ENCODE measurements at regions not wholly inside any gene's neighbourhood (a gene's known extent, or its start where the extent isn't known, plus 50 kb on each side); places are given as distances from the start of the nearest gene placed in this dataset.

DNA sequence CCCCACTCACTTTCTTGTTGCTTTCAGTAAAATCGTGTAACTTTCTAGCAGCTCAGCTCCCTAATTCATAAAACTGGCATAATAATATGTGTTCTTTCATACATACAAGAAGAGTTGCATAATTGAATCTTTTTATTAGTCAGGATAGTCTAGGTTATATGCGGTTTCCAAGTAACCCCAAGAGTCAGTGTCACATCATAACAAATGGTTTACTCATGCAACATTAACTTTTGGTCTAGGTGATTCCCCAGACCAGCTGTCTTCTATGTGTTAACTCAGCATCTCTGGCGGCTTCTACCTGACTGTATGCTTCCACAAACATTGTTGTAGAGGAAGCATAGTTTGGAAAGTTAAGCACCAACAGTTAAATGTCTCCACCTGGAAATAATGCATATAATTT is 1000.4 kb downstream of the CDH11 start:
- intact Hi-C loops (cut with micrococcal nuclease; ENCODE audit: unreplicated experiment), result no loop called here
- no TSS peak for BruUV-seq (replicated peaks)
- Mint-ChIP-seq H3K9me3 (ENCODE audit: unreplicated experiment) (no peaks in the 10 kb centered on the region), H3K27me3 (ENCODE audit: insufficient read depth, unreplicated experiment) (no peaks in the 10 kb centered on the region), H3K4me1 (ENCODE audit: low read depth, unreplicated experiment) (no peaks in the 10 kb centered on the region), H3K4me3 (ENCODE audit: unreplicated experiment) (no peak overlapping the region), H3K36me3 (ENCODE audit: insufficient read depth, unreplicated experiment) (no peaks in the 10 kb centered on the region), H3K27ac (ENCODE audit: unreplicated experiment) (no peak overlapping the region)
- H3K9me3 ChIP-seq, result no peaks in the 10 kb centered on the region
- ChIA-PET POLR2A (no interaction called here), CTCF (no interaction called here)
- no peaks in the 10 kb centered on the region for H3K27me3 ChIP-seq (replicated peaks; ENCODE audit: control insufficient read depth, insufficient read depth, low read length)
- H3K4me3 ChIP-seq (ENCODE audit: low read depth, low read length), result no peak overlapping the region
- no peaks in the 10 kb centered on the region for H3K36me3 ChIP-seq (ENCODE audit: control insufficient read depth, insufficient read depth, low read length)
- TF ChIP-seq, protein P1, sequence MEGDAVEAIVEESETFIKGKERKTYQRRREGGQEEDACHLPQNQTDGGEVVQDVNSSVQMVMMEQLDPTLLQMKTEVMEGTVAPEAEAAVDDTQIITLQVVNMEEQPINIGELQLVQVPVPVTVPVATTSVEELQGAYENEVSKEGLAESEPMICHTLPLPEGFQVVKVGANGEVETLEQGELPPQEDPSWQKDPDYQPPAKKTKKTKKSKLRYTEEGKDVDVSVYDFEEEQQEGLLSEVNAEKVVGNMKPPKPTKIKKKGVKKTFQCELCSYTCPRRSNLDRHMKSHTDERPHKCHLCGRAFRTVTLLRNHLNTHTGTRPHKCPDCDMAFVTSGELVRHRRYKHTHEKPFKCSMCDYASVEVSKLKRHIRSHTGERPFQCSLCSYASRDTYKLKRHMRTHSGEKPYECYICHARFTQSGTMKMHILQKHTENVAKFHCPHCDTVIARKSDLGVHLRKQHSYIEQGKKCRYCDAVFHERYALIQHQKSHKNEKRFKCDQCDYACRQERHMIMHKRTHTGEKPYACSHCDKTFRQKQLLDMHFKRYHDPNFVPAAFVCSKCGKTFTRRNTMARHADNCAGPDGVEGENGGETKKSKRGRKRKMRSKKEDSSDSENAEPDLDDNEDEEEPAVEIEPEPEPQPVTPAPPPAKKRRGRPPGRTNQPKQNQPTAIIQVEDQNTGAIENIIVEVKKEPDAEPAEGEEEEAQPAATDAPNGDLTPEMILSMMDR (IDR thresholded peaks at IDR 0.05; ENCODE audit: insufficient read depth in 1 of 2, low read depth in 1 of 2, low read length in 1 of 2, severe bottlenecking in 1 of 2, unreplicated experiment in 1 of 2), result no peak
- DNase-seq, result no peak
- H3K4me1 ChIP-seq, result no peaks in the 10 kb centered on the region

DNA sequence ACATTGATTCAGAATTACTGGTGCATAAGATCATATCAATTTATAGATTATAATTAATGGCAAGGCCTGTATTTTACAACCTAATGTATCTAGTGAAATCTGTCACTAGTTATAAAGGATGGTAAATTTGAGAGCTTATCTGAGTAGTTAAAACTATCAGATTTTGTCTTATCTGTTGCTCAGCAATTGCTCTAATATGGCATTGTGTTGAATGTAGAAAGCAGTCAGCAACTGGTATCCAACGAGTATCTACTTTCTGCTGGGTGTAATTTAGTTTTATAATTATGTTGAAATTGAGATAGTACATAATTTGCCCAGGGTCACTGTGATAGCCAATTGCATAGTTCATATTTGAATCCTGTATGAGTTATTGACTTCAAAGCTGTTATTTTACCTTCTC is 1005.7 kb downstream of the CDH11 start:
- H3K4me3 ChIP-seq (ENCODE audit: low read depth, low read length), result no peak overlapping the region
- H3K4me1 Mint-ChIP-seq (ENCODE audit: low read depth, unreplicated experiment), result no peaks in the 10 kb centered on the region
- intact Hi-C loops (cut with micrococcal nuclease; ENCODE audit: unreplicated experiment), result no loop called here
- H3K4me3 Mint-ChIP-seq (ENCODE audit: unreplicated experiment), result no peak overlapping the region
- H3K27me3 ChIP-seq (replicated peaks; ENCODE audit: control insufficient read depth, insufficient read depth, low read length), result no peaks in the 10 kb centered on the region
- H3K36me3 ChIP-seq (ENCODE audit: control insufficient read depth, insufficient read depth, low read length), result no peaks in the 10 kb centered on the region
- H3K9me3 Mint-ChIP-seq (ENCODE audit: unreplicated experiment), result no peaks in the 10 kb centered on the region
- no peak overlapping the region for H3K27ac Mint-ChIP-seq (ENCODE audit: unreplicated experiment)
- no peak for DNase-seq
- H3K36me3 Mint-ChIP-seq (ENCODE audit: insufficient read depth, unreplicated experiment), result no peaks in the 10 kb centered on the region
- TF ChIP-seq, protein P1 (IDR thresholded peaks at IDR 0.05; ENCODE audit: insufficient read depth in 1 of 2, low read depth in 1 of 2, low read length in 1 of 2, severe bottlenecking in 1 of 2, unreplicated experiment in 1 of 2), result no peak
- POLR2A ChIA-PET, result no interaction called here
- no peaks in the 10 kb centered on the region for H3K9me3 ChIP-seq
- no TSS peak for BruUV-seq (replicated peaks)
- H3K27me3 Mint-ChIP-seq (ENCODE audit: insufficient read depth, unreplicated experiment), result no peaks in the 10 kb centered on the region
- H3K4me1 ChIP-seq, result no peaks in the 10 kb centered on the region
- CTCF ChIA-PET, result no interaction called here

DNA sequence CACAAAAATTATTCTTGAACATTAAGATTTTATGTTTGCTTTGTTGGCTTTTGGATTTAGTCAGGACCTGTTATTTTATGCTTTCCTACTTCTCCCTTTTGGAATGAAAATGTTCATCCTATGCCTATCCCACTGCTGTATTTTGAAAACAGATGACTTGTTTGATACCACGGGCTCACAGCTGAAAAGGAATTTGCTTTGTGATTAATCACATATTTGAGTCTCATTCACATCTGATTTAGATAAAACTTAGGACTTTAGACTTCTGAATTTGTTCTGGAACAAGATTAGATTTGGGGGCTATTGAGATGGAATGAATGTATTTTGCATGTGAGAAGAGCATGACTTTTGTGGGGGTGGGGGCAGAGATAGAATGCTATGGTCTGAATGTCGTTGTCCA is 1012.6 kb downstream of the CDH11 start:
- H3K9me3 Mint-ChIP-seq (ENCODE audit: unreplicated experiment), result no peaks in the 10 kb centered on the region
- intact Hi-C loops (cut with micrococcal nuclease; ENCODE audit: unreplicated experiment), result no loop called here
- Histone ChIP-seq H3K4me1 (peaks cover 3% of the 10 kb centered on the region; the same call in 1 of the 2 replicates), H3K4me3 (ENCODE audit: low read depth, low read length) (no peak overlapping the region), H3K27me3 (replicated peaks; ENCODE audit: control insufficient read depth, insufficient read depth, low read length) (no peaks in the 10 kb centered on the region), H3K9me3 (0 out of 2 replicates have a peak, but pooled peaks cover 2% of the 10 kb centered on the region), H3K36me3 (ENCODE audit: control insufficient read depth, insufficient read depth, low read length) (no peaks in the 10 kb centered on the region)
- ChIA-PET CTCF (no interaction called here), POLR2A (no interaction called here)
- H3K4me3 Mint-ChIP-seq (ENCODE audit: unreplicated experiment), result no peak overlapping the region
- TF ChIP-seq, protein P1 (IDR thresholded peaks at IDR 0.05; ENCODE audit: insufficient read depth in 1 of 2, low read depth in 1 of 2, low read length in 1 of 2, severe bottlenecking in 1 of 2, unreplicated experiment in 1 of 2), result no peak
- BruUV-seq (replicated peaks), result no TSS peak
- no peak overlapping the region for H3K27ac Mint-ChIP-seq (ENCODE audit: unreplicated experiment)
- H3K4me1 Mint-ChIP-seq (ENCODE audit: low read depth, unreplicated experiment), result no peaks in the 10 kb centered on the region
- DNase-seq, result no peak
- no peaks in the 10 kb centered on the region for H3K36me3 Mint-ChIP-seq (ENCODE audit: insufficient read depth, unreplicated experiment)
- no peaks in the 10 kb centered on the region for H3K27me3 Mint-ChIP-seq (ENCODE audit: insufficient read depth, unreplicated experiment)
